H1 (cell line): ENCODE measurements at regions not wholly inside any gene's neighbourhood (a gene's known extent, or its start where the extent isn't known, plus 50 kb on each side); places are given as distances from the start of the nearest gene placed in this dataset.

Source experiments
- CTCF ChIA-PET: fragments of 300-600 bp; sonication (Branson Sonifier 250); formaldehyde crosslinking; loops from one replicate; lab custom pipeline; 2021; ENCODE audit not compliant: partially characterized antibody; lab: Charles Lee
- POLR2A ChIA-PET: fragments of 300-600 bp; sonication (Branson Sonifier 250); formaldehyde crosslinking; loops from one replicate; lab custom pipeline; 2021; ENCODE audit warnings: inconsistent platforms; ENCODE audit not compliant: partially characterized antibody; lab: Charles Lee
- DNase-seq, 2 experiments: peaks; one replicate each; pipeline versions ENCODE4 v3.0.0 to v3.0.0-alpha.2; 2010 to 2022; ENCODE audit warnings: low spot score in 2 of 2, low read depth in 1 of 2, mixed read lengths in 1 of 2
- FAIRE-seq: peaks from 2 replicates; lab custom pipeline; 2011; peaks lifted over from hg19 to GRCh38; lab: Jason Lieb, UNC
- H2AFZ ChIP-seq: 2 replicates; pipeline ENCODE4 v1.8.1; 2012; ENCODE audit warnings: low read length, inconsistent platforms
- H2AK5ac ChIP-seq: 2 replicates; pipeline ENCODE4 v1.6.1; 2013; ENCODE audit warnings: low read depth, low read length
- H2BK120ac ChIP-seq: replicated peaks from 2 replicates; pipeline ENCODE3; 2013; ENCODE audit warnings: low read depth, low read length, inconsistent platforms
- H2BK12ac ChIP-seq: 2 replicates; pipeline ENCODE4 v1.6.1; 2013; ENCODE audit warnings: low read depth, low read length
- H2BK15ac ChIP-seq: 2 replicates; pipeline ENCODE4 v1.6.1; 2013; ENCODE audit warnings: low read length
- H2BK20ac ChIP-seq: 2 replicates; pipeline ENCODE4 v1.6.1; 2013; ENCODE audit warnings: low read length
- H2BK5ac ChIP-seq: 2 replicates; pipeline ENCODE4 v1.6.1; 2013; ENCODE audit warnings: low read depth, low read length
- H3K14ac ChIP-seq: 2 replicates; pipeline ENCODE4 v1.6.1; 2013; ENCODE audit warnings: inconsistent platforms; ENCODE audit not compliant: insufficient read length
- H3K18ac ChIP-seq: 2 replicates; pipeline ENCODE4 v1.6.1; 2013; ENCODE audit warnings: low read length; ENCODE audit errors: extremely low read depth
- H3K23ac ChIP-seq: 2 replicates; pipeline ENCODE4 v1.6.1; 2013; ENCODE audit warnings: inconsistent platforms; ENCODE audit not compliant: insufficient read length
- H3K23me2 ChIP-seq: 2 replicates; pipeline ENCODE4 v1.6.1; 2013; ENCODE audit warnings: low read depth, low read length
- H3K27ac ChIP-seq: 2 replicates; pipeline ENCODE4 v1.6.1; 2011; ENCODE audit warnings: low read depth, low read length, inconsistent platforms
- H3K27me3 ChIP-seq, 4 experiments: replicated peaks in 1 of 4; 1 replicate in 1 of 4; 2 replicates in 3 of 4; pipeline versions ENCODE4 v1.6.1 to v1.8.1; 2011 to 2013; ENCODE audit warnings: low read length in 3 of 4, mild to moderate bottlenecking in 3 of 4, inconsistent platforms in 2 of 4, mixed read lengths in 2 of 4, moderate library complexity in 1 of 4; ENCODE audit not compliant: control insufficient read depth in 3 of 4, insufficient read depth in 3 of 4; ENCODE audit errors: extremely low read depth in 1 of 4
- H3K36me3 ChIP-seq, 4 experiments: 2 replicates each; pipeline versions ENCODE4 v1.6.1 to v1.8.1; 2011 to 2013; ENCODE audit warnings: mild to moderate bottlenecking in 4 of 4, low read length in 3 of 4, moderate library complexity in 2 of 4, control low read depth in 1 of 4, inconsistent platforms in 1 of 4; ENCODE audit not compliant: insufficient read depth in 4 of 4, control insufficient read depth in 2 of 4
- H3K4ac ChIP-seq: replicated peaks from 2 replicates; pipeline ENCODE3; 2013; ENCODE audit warnings: low read length, low read depth, mixed read lengths, inconsistent platforms; ENCODE audit not compliant: insufficient read length
- H3K4me1 ChIP-seq, 4 experiments: replicated peaks in 1 of 4; 1 replicate in 1 of 4; 2 replicates in 3 of 4; pipeline versions ENCODE4 v1.6.1 to v1.8.1; 2011 to 2013; ENCODE audit warnings: low read length in 3 of 4, inconsistent platforms in 2 of 4, mixed read lengths in 1 of 4; ENCODE audit not compliant: insufficient read depth in 4 of 4, control insufficient read depth in 3 of 4
- H3K4me2 ChIP-seq, 2 experiments: 2 replicates each; pipeline versions ENCODE4 v1.6.1 to v1.8.1; 2011 to 2013; ENCODE audit warnings: low read depth in 2 of 2, low read length in 2 of 2, control low read depth in 1 of 2, inconsistent platforms in 1 of 2, mild to moderate bottlenecking in 1 of 2; ENCODE audit not compliant: insufficient read depth in 1 of 2
- H3K4me3 ChIP-seq, 4 experiments: fragments of 200-600, 300-600 bp in 1 of 4; sonication (generic), shearing (Covaris generic), sonication (Bioruptor Twin) in 1 of 4; 2 replicates each; pipeline versions ENCODE4 v1.5.1 to v1.8.1; 2011 to 2016; ENCODE audit warnings: low read length in 4 of 4, low read depth in 3 of 4, control low read depth in 2 of 4, inconsistent platforms in 2 of 4, mild to moderate bottlenecking in 2 of 4, mixed read lengths in 1 of 4, moderate library complexity in 1 of 4; ENCODE audit not compliant: insufficient read depth in 2 of 4; ENCODE audit errors: extremely low read depth in 1 of 4
- H3K56ac ChIP-seq: replicated peaks from 2 replicates; pipeline ENCODE3; 2013; ENCODE audit warnings: low read depth, mild to moderate bottlenecking, mixed read lengths, low read length, inconsistent platforms; ENCODE audit not compliant: insufficient read length
- H3K79me1 ChIP-seq: 2 replicates; pipeline ENCODE4 v1.6.1; 2013; ENCODE audit warnings: low read depth, low read length, control low read depth
- H3K79me2 ChIP-seq, 2 experiments: 2 replicates each; pipeline versions ENCODE4 v1.6.1 to v1.8.1; 2012 to 2013; ENCODE audit warnings: low read length in 2 of 2, mild to moderate bottlenecking in 2 of 2, inconsistent platforms in 1 of 2; ENCODE audit not compliant: insufficient read depth in 2 of 2, control insufficient read depth in 1 of 2
- H3K9ac ChIP-seq, 4 experiments: replicated peaks in 1 of 4; 1 replicate in 1 of 4; 2 replicates in 3 of 4; pipeline versions ENCODE4 v1.6.1 to v1.8.1; 2011 to 2013; ENCODE audit warnings: low read depth in 3 of 4, low read length in 3 of 4, control low read depth in 2 of 4, mild to moderate bottlenecking in 2 of 4, moderate library complexity in 2 of 4, inconsistent platforms in 1 of 4; ENCODE audit errors: extremely low read depth in 1 of 4
- H3K9me3 ChIP-seq, 2 experiments: 2 replicates each; pipeline versions ENCODE4 v1.6.1 to v1.8.1; 2012 to 2013; ENCODE audit warnings: mild to moderate bottlenecking in 2 of 2, moderate library complexity in 2 of 2, control low read depth in 1 of 2, inconsistent platforms in 1 of 2, low read depth in 1 of 2, low read length in 1 of 2, mixed read lengths in 1 of 2; ENCODE audit not compliant: insufficient read depth in 2 of 2
- H4K20me1 ChIP-seq, 2 experiments: replicated peaks in 1 of 2; 2 replicates each; pipeline versions ENCODE3 to v1.8.1; 2011 to 2013; ENCODE audit warnings: inconsistent platforms in 2 of 2, low read length in 2 of 2, mild to moderate bottlenecking in 1 of 2; ENCODE audit not compliant: insufficient read depth in 2 of 2, control insufficient read depth in 1 of 2
- H4K5ac ChIP-seq: 2 replicates; pipeline ENCODE4 v1.6.1; 2013; ENCODE audit warnings: low read length, low read depth, mixed read lengths, inconsistent platforms; ENCODE audit not compliant: insufficient read length
- H4K8ac ChIP-seq: 2 replicates; pipeline ENCODE4 v1.8.0; 2013; ENCODE audit warnings: mild to moderate bottlenecking, moderate library complexity, low read length, inconsistent platforms; ENCODE audit not compliant: insufficient read depth; ENCODE audit errors: extremely low read depth
- H4K91ac ChIP-seq: replicated peaks from 2 replicates; pipeline ENCODE3; 2013; ENCODE audit warnings: low read length, mixed read lengths, inconsistent platforms; ENCODE audit not compliant: insufficient read length
- FOSL1 ChIP-seq: IDR thresholded peaks from 2 replicates; pipeline ENCODE4 v1.6.1; 2011; ENCODE audit warnings: mild to moderate bottlenecking, low read depth, low read length, moderate library complexity; ENCODE audit not compliant: insufficient read depth
- NRF1 ChIP-seq: IDR thresholded peaks from 2 replicates; pipeline ENCODE4 v1.6.1; 2011; ENCODE audit warnings: mild to moderate bottlenecking, low read depth, low read length, improper control_type of control experiment
- RFX5 ChIP-seq: IDR thresholded peaks from 2 replicates; pipeline ENCODE4 v1.6.1; 2011; ENCODE audit warnings: low read depth, low read length, improper control_type of control experiment, borderline replicate concordance
- SP1 ChIP-seq: IDR thresholded peaks from 2 replicates; pipeline ENCODE4 v1.6.1; 2011; ENCODE audit warnings: low read depth, low read length
- TEAD4 ChIP-seq: IDR thresholded peaks from 2 replicates; pipeline ENCODE4 v1.6.1; 2012; ENCODE audit warnings: low read depth, low read length, inconsistent platforms, mixed read lengths
- WGBS, 2 experiments: shearing (Covaris generic) in 1 of 2; methylation state at CpG; one replicate each; pipeline versions ENCODE4 v1.1.6 to v1.1.7; 2013 to 2015; ENCODE audit warnings: low lambda C conversion rate in 2 of 2, mixed read lengths in 2 of 2, inconsistent platforms in 1 of 2, low coverage in 1 of 2, missing lambda C conversion rate in 1 of 2; ENCODE audit not compliant: insufficient replicate concordance in 2 of 2, insufficient coverage in 1 of 2, insufficient read length in 1 of 2; ENCODE audit errors: extremely low coverage in 1 of 2, missing lambda C conversion rate in 1 of 2; 5-methylcytosine and 5-hydroxymethylcytosine counted together

- no peak for DNase-seq
These were observed 62.3 kb upstream of the TMEM254 start for GRCh38 chr10:80015911-80016830.

More at GRCh38 chr10:80015911-80016830, 62.3 kb upstream of the TMEM254 start:
- ChIA-PET POLR2A (interaction anchor here (0.6 kb wide), 1 partner anchor 65 kb away, joined by 3 read pairs; no protein-coding TSS in a partner anchor), CTCF (interaction anchor here (0.6 to 2.7 kb wide), 5 partner anchors 10 to 115 kb away, joined by 3 to 9 read pairs (median 4); no protein-coding TSS in a partner anchor)
- Histone ChIP-seq H3K79me2 (no peaks in the 10 kb centered on the region), H3K4me3 (peak overlapping the region in 1 of 4 experiments; percentile 7; a peak in 2 of 8 replicates), H2BK5ac (peak overlapping the region; percentile 21; the same call in 1 of the 2 replicates), H3K27me3 (no peaks in the 10 kb centered on the region), H3K56ac (no peak overlapping the region), H2AK5ac (no peak overlapping the region), H4K20me1 (no peaks in the 10 kb centered on the region), H4K91ac (no peak overlapping the region), H3K79me1 (no peaks in the 10 kb centered on the region), H3K4me1 (peaks cover 0 to 19% (median 5%) of the 10 kb centered on the region in 4 experiments; a peak in 5 of 7 replicates), H3K4ac (no peak overlapping the region), H2BK12ac (no peak overlapping the region; the same call in 1 of the 2 replicates), H3K9me3 (no peaks in the 10 kb centered on the region), H2BK20ac (no peak overlapping the region; the same call in 1 of the 2 replicates), H4K8ac (no peak overlapping the region), H3K14ac (no peak overlapping the region), H3K18ac (0 out of 2 replicates have a peak overlapping the region, but pooled peaks have one; percentile 26), H2BK120ac (no peak overlapping the region), H3K4me2 (peak overlapping the region; percentile 25 to 26; a peak in 2 of 4 replicates), H3K9ac (no peak overlapping the region), H3K36me3 (no peaks in the 10 kb centered on the region), H3K23ac (no peak overlapping the region), H2AFZ (no peak overlapping the region), H3K23me2 (no peaks in the 10 kb centered on the region; the same call in 1 of the 2 replicates), H2BK15ac (no peak overlapping the region), H3K27ac (no peak overlapping the region; the same call in 1 of the 2 replicates), H4K5ac (no peak overlapping the region)
- FAIRE-seq, result no peak
- WGBS, 2 experiments, result 45% methylated on average over 6 of the region's 6 CpGs; no CpG with 5 or more reads in 1 of the 2 experiments
- TF ChIP-seq SP1 (peak; percentile 52; the same call in 1 of the 2 replicates), NRF1 (no peak), FOSL1 (no peak), RFX5 (no peak), TEAD4 (no peak)
